GM18868 (cell line): ENCODE measurements at regions not wholly inside any gene's neighbourhood (a gene's known extent, or its start where the extent isn't known, plus 50 kb on each side); places are given as distances from the start of the nearest gene placed in this dataset.
"Not testable (repeated sequence)": the region's sequence is repeated elsewhere in the genome, so short reads cannot be mapped to it uniquely, and the experiment has no call there.

ENCODE experiments used
- ATAC-seq: cut with Tn5 transposase; IDR thresholded peaks from one replicate; pipeline ENCODE4 v1.9.1; 2021; ENCODE audit warnings: mild to moderate bottlenecking, moderate library complexity; ENCODE audit not compliant: unreplicated experiment

GRCh38 chr2:161480123-161480522 is 64.0 kb downstream of the TBR1 start:
- no peak for ATAC-seq

DNA sequence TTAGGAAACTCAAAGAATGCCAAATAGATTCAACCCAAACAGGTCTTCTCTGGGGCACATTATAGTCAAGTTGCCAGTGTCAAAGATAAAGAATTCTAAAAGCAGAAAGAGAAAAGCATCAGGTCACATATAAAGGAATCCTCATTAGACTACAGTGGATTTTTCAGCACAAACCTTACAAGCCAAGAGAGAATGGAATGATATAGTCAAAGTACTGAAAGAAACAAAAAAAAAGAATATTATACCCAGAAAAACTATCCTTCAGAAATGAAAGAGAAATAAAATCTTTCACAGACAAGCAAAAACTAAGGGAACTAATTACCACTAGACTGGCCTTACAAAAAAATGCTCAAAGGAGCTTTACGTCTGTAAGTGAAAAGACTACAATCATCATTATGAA is 65.5 kb downstream of the TBR1 start:
- ATAC-seq = no peak

DNA sequence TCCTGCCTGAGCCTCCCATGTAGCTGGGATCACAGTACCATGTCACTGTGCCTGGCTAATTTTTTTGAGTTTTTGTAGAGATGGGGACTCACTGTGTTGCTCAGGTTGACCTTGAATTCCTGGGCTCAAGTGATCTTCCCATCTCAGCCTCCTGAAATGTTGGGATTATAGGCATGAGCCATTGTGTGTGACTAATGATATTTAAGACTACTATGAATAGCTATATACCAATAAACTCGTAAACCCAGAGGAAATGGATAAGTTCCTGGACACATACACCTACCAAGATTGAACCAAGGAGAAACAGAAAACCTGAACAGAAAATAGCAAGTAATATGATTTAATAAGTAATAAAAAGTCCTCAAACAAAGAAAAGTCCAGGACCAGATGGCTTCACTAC is 68.0 kb downstream of the TBR1 start:
- no peak for ATAC-seq

GRCh38 chr2:161486111-161486510 is 70.0 kb downstream of the TBR1 start:
- ATAC-seq = no peak

DNA sequence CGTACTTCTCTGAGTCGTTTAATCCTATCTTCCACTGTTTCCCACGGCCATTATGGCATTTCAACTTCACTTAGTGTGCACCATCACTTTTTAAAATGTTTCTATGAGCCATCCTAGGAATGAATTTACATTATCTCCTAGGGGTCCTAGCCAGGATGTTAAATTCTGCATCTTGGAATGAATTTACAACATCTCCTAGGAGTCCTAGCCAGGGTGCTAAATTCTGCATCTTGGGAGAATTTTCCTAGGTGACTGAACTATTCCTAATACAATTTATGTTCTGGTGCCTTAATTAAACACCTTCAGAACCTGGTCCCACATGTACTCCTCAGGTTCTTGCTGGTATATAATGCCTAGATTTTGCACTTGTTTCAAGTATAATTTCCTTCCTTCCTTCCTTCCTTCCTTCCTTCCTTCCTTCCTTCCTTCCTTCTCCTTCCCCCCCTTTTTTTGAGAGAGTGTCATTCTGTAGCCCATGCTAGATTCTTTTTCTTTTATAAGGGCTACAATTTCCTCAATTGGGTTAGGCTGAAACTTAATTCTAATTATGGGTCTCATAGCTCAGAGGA is 72.1 kb downstream of the TBR1 start:
- ATAC-seq = no peak

- no peak for ATAC-seq
Observed at GRCh38 chr2:161488879-161489278, 72.8 kb downstream of the TBR1 start.

DNA sequence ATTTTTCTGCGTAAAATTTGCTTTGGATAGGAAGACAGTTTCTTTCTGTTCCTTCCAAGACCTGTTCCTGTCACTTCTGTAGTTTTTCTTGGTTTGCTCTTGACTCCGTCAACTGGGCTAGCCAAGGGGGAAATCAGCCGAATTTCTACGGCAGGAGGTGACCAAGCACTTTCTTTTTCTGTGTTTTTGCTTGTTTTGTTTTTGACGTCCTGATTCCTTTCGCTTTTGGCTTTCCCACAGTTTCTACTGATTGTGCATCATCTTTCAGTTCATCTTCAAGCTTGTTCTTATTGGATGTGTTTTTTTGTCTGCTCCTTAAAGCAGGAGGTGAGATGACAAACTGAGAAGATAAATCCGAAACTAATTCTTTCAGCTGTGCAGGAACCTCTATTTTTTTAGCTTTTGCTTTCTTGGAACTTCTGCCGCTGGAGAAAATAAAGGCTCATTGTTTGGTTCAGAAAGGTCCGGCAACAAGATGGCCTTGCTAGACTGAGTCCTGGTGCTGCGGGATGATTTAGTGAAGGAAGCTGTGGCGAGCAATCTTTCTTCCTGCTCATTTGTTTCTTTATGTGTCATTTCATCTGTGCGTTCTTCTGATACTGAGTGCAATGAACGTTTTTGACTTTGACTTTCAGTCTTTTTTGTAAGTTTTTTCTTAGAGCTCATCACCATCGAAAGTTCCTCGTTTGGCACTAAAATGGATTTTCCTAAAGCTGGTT is 85.0 kb downstream of the TBR1 start:
- ATAC-seq = peak; percentile 49

DNA sequence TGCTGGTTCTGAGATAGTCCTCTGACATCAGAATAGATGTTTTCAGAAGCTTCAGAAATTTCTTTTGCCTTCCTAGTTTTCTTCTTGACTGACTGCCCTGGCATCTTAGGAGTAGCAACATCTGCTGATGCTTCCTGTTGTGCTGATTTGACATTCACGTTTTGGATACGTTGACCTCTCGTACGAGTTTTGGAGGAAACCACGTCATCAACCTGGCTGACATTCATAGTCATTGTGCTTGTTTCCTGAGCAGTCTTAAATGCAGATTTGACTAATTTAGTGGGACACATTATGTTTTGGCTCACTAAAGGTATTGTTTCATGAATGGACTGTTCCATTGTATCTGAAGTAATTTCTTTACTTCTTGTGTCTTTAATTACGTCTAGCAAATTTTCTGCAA is 86.2 kb downstream of the TBR1 start:
- not testable (repeated sequence) for ATAC-seq

DNA sequence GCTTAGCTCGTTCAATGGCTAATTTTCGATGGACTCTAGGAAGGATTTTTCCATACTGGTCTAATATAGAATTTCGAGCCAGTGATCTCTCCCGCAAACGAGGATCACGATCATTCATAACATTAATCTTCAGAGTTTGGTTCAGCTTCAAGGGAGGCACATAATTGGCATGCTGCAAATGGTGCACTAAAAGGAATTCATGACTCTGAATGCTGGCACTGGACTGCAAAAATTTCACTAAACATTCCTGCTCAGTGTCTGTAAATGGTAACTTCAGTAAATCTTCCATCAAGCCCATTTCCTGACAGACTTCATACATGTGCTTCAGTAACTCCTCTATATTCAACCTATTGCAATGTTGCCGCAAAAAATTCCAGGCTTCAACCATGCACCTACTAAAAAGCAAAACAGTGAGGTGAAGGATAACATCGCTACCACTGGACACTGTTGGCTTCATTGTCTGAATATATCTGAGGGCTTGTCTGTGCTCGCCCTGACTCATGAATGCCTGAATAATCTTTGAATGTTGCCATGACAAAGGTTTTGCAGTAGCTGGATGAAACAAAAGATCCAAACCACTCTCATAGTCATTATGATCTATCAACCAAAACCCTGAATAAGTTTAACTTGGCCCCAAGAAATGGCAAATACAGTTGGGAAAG is 88.7 kb downstream of the TBR1 start:
- not testable (repeated sequence) for ATAC-seq

- ATAC-seq = not testable (repeated sequence)
Observed at GRCh38 chr2:161505466-161505865, 89.4 kb downstream of the TBR1 start.

DNA sequence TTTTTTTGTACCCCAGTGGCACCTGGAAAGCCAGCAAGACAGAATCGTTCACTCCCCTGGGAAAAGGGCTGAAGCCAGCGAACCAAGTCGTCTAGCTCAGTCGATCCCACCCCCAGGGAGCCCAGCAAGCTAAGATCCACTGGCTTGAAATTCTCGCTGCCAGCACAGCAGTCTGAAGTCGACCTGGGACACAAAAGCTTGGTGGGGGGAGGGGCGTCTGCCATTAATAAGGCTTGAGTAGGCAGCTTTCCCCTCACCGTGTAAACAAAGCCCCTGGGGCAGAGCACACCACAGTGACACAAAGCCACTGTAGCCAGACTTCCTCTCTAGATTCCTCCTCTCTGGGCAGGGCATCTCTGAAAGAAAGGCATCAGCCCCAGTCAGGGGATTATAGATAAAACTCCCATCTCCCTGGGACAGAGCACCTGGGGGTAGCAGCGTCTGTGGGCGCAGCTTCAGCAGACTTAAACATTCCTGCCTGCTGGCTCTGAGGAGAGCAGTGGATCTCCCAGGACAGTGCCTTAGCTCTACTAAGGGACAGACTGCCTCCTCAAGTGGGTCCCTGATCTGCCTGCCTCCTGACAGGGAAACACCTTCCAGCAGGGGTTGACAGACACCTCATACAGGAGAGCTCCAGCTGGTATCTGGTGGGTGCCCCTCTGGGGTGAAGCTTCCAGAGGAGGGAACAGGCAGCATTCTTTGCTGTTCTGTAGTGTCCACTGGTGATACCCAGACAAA is 97.4 kb downstream of the TBR1 start:
- ATAC-seq = not testable (repeated sequence)

GRCh38 chr2:161522796-161523195 is 101.4 kb upstream of the SLC4A10 start:
- ATAC-seq = no peak

GRCh38 chr2:161533218-161533617 is 91.0 kb upstream of the SLC4A10 start:
- ATAC-seq = no peak

DNA sequence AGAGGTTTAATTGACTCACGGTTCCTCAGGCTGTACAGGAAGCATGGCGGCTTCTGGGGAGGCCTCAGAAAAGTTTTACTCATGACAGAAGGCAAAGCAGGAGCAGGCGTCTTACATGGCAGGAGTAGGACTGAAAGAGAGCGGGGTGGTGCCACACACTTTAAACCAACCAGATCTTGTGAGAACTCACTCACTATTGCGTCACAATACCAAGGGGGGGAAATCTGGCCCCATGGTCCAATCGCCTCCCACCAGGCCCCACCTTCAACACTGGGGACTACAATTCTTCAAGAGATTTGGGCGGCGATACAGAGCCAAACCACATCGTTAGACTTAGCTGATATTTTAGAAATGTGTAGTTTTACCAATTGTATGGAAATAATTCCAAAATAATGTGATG is 77.6 kb upstream of the SLC4A10 start:
- ATAC-seq = no peak

DNA sequence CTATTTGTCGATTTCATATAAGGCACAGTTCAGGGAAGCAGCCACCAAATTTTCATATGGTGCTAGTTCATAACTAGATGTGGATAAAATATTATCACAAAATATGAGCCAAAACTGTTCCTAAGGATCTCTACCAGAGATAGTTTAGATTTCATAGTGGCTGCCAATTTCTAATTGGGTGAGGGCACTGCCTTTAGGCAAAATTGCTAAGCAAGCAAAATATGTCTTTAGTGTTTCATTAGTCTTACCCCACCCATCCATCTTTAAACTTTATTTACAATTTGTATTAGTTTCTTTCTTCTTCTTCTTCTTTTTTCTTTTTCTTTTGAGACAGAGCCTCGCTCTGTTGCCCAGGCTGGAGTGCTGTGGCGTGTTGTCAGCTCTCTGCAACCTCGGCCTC is 77.1 kb upstream of the SLC4A10 start:
- no peak for ATAC-seq

- ATAC-seq = no peak
Observed at GRCh38 chr2:161552015-161552414, 72.2 kb upstream of the SLC4A10 start.

DNA sequence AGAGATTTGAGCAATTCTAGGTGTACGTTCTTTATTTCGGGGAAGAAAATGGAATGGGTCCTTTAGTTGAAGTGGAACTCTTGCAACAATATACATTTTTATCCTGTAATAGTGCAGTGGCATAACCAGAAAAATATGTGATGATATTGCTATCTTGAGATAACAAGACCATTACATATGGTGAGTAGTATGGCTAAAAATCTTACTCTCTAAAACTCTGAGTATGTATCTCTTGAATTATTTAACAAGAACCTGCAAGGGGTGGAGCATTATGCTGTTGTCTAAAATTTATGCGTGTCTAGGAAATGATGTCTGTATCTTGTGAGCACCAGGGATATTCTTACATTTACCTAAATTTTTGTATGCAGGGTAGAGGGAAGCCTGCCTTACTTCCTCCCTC is 68.4 kb upstream of the SLC4A10 start:
- ATAC-seq = no peak

DNA sequence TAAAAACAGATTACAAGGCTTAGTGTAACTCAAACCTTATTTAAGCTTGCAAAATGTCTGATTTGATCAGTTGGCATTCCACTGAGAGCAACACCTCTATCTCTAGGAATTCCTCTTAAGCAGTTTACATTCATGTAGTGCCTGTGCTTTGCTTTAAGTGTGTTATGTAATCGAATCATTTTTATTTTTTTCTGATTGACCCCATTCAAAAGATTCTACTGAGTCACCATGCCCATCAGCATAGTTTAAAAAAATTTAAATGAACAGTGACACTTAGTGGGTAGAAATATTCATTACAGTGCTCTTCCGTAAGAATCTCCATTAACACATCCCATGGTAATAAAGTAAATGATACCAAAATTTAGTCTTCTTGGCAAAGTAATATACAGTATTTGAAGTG is 67.8 kb upstream of the SLC4A10 start:
- ATAC-seq = no peak

DNA sequence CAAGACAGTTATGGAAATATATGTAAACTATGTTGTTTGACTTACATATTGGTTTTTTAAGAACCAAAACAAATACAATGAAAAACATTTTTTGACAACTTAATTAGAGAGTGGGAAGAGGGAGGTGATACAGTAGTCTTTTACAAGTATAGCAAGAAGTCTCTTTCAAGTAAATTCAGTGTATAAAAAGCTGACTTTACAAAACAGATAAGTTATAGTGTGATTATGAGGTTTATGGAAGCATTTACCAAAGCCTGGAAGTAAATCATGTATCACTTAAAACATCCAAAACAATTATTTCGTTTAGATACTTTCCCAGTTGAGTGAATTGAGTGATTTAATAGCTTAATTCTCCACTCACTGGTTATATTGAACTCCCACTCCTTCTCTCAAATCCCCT is 66.7 kb upstream of the SLC4A10 start:
- no peak for ATAC-seq

GRCh38 chr2:161564906-161565305 is 59.3 kb upstream of the SLC4A10 start:
- no peak for ATAC-seq

DNA sequence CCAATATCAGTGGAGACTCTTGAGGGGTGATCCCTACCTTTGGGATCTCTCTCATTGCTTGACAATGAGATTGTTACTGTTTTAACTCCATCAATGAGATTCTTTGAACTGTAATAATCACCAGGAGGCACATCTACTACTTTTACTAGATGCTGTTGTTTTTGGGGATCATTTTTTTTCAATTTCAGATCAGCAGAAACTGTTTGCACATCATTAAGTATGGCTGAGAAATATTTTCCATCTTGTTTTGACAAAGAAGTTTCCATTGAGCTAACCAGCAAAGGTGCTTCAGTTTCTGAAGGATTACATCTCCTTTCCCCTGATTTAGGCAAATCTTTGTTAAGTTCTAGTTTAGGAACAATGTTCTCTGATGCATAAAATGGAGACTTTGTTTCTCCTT is 54.8 kb upstream of the SLC4A10 start:
- ATAC-seq = no peak
